ENCODE measurements at regions not wholly inside any gene's neighbourhood (a gene's known extent, or its start where the extent isn't known, plus 50 kb on each side); places are given as distances from the start of the nearest gene placed in this dataset.

DNA sequence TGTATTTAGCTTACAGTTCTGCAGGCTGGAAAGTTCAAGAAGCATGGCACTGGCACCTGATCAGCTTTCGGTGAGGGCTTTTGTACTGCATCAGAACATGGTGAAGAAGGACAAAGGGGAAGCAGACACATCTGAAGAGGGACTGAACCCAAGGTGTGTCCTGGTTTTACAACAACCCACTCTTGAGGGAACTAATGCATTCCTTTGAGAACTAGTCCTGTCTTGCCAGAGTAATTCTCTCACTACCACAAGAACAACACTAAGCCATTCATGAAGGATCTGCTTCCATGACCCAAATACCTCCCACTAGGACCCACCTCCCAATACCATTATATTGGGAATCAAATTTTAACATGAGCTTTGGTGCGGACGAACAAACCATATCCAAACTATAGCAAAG, 93.6 kb downstream of the RFC3 start:
- no peaks in the 10 kb centered on the region for H3K9me3 ChIP-seq
- TF ChIP-seq, protein P1, sequence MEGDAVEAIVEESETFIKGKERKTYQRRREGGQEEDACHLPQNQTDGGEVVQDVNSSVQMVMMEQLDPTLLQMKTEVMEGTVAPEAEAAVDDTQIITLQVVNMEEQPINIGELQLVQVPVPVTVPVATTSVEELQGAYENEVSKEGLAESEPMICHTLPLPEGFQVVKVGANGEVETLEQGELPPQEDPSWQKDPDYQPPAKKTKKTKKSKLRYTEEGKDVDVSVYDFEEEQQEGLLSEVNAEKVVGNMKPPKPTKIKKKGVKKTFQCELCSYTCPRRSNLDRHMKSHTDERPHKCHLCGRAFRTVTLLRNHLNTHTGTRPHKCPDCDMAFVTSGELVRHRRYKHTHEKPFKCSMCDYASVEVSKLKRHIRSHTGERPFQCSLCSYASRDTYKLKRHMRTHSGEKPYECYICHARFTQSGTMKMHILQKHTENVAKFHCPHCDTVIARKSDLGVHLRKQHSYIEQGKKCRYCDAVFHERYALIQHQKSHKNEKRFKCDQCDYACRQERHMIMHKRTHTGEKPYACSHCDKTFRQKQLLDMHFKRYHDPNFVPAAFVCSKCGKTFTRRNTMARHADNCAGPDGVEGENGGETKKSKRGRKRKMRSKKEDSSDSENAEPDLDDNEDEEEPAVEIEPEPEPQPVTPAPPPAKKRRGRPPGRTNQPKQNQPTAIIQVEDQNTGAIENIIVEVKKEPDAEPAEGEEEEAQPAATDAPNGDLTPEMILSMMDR (IDR thresholded peaks at IDR 0.05), result no peak
- TF ChIP-seq POLR2AphosphoS5 (IDR thresholded peaks at IDR 0.05; ENCODE audit: insufficient read depth in 1 of 2, low read depth in 1 of 2), result no peak
- no peaks in the 10 kb centered on the region for H3K36me3 ChIP-seq
- no peaks in the 10 kb centered on the region for H3K4me1 ChIP-seq
- DNase-seq (ENCODE audit: extremely low spot score in 2 of 2), result no peak
- no peaks in the 10 kb centered on the region for H3K27me3 ChIP-seq
- H3K4me3 ChIP-seq, result no peak overlapping the region
- no peak overlapping the region for H3K27ac ChIP-seq
- intact Hi-C loops (cut with DNase I), result no loop called here

DNA sequence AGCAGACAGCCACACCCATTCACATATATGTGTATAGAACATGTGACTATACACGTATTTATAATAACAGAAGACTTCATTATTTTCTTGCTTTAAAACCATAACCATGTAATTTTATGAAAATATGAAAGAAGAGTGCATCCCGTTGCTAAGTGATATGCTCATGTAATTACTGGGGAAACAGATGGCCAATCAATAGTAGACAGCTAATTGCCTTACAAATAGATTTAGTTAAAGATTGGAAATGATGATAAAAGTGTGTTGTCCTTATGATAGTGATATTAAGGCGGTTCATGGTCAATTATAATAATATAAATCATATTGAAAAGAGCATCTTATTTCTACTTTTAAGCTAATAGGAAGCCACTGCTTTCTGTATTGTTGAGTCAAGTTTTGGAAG, 95.9 kb downstream of the RFC3 start:
- no peaks in the 10 kb centered on the region for H3K9me3 ChIP-seq
- no peaks in the 10 kb centered on the region for H3K4me1 ChIP-seq
- intact Hi-C loops (cut with DNase I), result no loop called here
- no peaks in the 10 kb centered on the region for H3K36me3 ChIP-seq
- H3K27ac ChIP-seq, result no peak overlapping the region
- TF ChIP-seq POLR2AphosphoS5 (IDR thresholded peaks at IDR 0.05; ENCODE audit: insufficient read depth in 1 of 2, low read depth in 1 of 2) (no peak), POLR2A (IDR thresholded peaks at IDR 0.05) (no peak)
- TF ChIP-seq, protein P1 (IDR thresholded peaks at IDR 0.05), result no peak
- H3K27me3 ChIP-seq, result no peaks in the 10 kb centered on the region
- no peak for DNase-seq (ENCODE audit: extremely low spot score in 2 of 2)
- no peak overlapping the region for H3K4me3 ChIP-seq

DNA sequence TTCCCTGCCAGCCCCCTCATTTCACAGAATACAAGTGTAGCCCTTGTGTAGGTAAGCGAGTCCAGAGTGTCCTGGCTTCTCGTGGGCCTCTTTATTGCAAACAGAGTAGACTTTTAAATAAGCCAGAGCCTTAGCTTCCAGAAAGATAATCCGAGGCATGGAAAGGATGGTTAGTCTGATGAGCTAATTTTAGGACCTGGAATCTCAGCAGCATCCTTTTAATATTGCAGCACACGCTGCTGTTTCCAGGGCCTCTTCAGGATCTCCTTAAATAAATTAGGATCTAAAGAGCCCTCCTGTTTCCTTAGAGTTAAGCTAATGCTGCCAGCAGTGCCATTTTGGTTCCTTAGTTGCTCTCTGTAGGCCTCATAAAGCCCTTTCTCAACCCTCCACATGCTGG, 99.2 kb downstream of the RFC3 start:
- Histone ChIP-seq H3K9me3 (no peaks in the 10 kb centered on the region), H3K36me3 (no peaks in the 10 kb centered on the region), H3K27me3 (no peaks in the 10 kb centered on the region), H3K4me1 (no peaks in the 10 kb centered on the region), H3K4me3 (no peak overlapping the region), H3K27ac (no peak overlapping the region)
- TF ChIP-seq POLR2A (IDR thresholded peaks at IDR 0.05) (no peak), POLR2AphosphoS5 (IDR thresholded peaks at IDR 0.05; ENCODE audit: insufficient read depth in 1 of 2, low read depth in 1 of 2) (no peak)
- TF ChIP-seq, protein P1 (IDR thresholded peaks at IDR 0.05), result no peak
- intact Hi-C loops (cut with DNase I), result no loop called here
- DNase-seq (ENCODE audit: extremely low spot score in 2 of 2), result no peak

DNA sequence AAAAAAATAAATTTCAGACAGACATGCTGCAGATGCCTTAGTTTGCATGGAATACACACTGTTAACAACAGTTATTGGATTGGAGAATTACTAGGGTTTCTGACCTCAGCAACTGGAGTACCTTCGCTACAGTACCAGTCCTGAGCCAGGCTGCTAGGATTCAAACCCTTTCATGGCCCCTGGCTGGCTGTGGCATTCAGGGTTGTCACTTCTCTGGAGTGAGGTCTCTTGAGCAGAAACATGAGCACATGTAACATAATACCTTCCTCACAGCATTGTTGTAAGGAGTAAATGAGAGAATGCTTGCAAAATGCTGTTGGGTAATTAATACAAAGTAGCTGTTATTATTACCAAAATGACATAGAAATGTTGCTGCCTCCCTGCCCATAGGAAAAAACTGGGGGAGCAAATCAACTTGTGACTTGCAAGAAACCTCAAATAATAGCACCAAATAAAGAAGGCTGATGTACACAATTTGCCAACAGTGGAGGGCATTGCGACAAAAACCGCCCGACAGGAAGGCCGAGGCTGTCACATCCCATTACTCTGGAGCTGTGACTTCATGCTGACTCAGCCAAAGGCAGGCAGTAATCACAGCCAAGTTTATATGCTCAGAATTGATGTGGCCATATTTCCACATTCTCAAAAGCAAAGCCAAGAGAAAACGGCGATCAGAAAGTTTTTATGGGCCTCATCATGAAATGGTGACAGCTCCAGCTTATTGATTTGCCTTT, 100.4 kb downstream of the RFC3 start:
- Histone ChIP-seq H3K4me1 (no peaks in the 10 kb centered on the region), H3K27ac (no peak overlapping the region), H3K36me3 (no peaks in the 10 kb centered on the region), H3K4me3 (no peak overlapping the region), H3K27me3 (no peaks in the 10 kb centered on the region), H3K9me3 (no peaks in the 10 kb centered on the region)
- intact Hi-C loops (cut with DNase I), result no loop called here
- no peak for DNase-seq (ENCODE audit: extremely low spot score in 2 of 2)
- TF ChIP-seq, protein P1 (IDR thresholded peaks at IDR 0.05), result no peak
- no peak for TF ChIP-seq POLR2AphosphoS5 (IDR thresholded peaks at IDR 0.05; ENCODE audit: insufficient read depth in 1 of 2, low read depth in 1 of 2)

DNA sequence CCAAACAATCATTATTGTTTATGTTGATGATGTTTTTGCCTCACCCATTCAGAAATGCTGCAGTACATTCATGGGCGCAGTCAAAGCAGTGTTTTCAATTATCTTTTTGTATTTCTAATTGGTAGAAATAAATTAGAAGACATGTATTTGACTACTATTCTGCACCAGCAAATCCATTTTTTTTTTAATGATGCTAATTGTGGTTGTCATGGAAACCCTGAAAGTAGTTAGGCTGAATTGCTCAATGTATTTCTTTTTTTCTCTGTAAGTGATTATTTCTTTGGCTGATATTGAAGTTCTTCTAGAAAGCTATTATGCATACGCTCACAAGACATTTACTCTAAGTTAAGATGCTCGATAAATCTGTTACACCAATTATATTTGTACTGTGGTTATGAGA, 101.2 kb downstream of the RFC3 start:
- Histone ChIP-seq H3K27me3 (no peaks in the 10 kb centered on the region), H3K36me3 (no peaks in the 10 kb centered on the region), H3K27ac (no peak overlapping the region), H3K4me1 (no peaks in the 10 kb centered on the region), H3K9me3 (no peaks in the 10 kb centered on the region), H3K4me3 (no peak overlapping the region)
- no peak for DNase-seq (ENCODE audit: extremely low spot score in 2 of 2)
- intact Hi-C loops (cut with DNase I), result no loop called here
- no peak for TF ChIP-seq POLR2AphosphoS5 (IDR thresholded peaks at IDR 0.05; ENCODE audit: insufficient read depth in 1 of 2, low read depth in 1 of 2)

Data from vagina (tissue), 2 donors.